GM12872 (cell line): ENCODE measurements at regions not wholly inside any gene's neighbourhood (a gene's known extent, or its start where the extent isn't known, plus 50 kb on each side); places are given as distances from the start of the nearest gene placed in this dataset.

Source experiments
- CTCF ChIP-seq: IDR thresholded peaks from 3 replicates; pipeline ENCODE4 v1.5.1; 2011; ENCODE audit warnings: low read depth, mild to moderate bottlenecking, low read length, moderate library complexity; ENCODE audit not compliant: insufficient read depth

- TF ChIP-seq CTCF: no peak
Measured at GRCh38 chr4:100906973-100907372, 389.2 kb upstream of the EMCN start.

GRCh38 chr4:100900134-100900533 is 382.3 kb upstream of the EMCN start:
- TF ChIP-seq CTCF: no peak

- no peak for TF ChIP-seq CTCF
Measured at GRCh38 chr4:100898844-100899243, 381.0 kb upstream of the EMCN start.

- TF ChIP-seq CTCF: no peak
Measured at GRCh38 chr4:100895556-100896197, 377.9 kb upstream of the EMCN start.

GRCh38 chr4:100894339-100894870 is 376.6 kb upstream of the EMCN start:
- no peak for TF ChIP-seq CTCF

GRCh38 chr4:100891808-100892207 is 374.0 kb upstream of the EMCN start:
- no peak for TF ChIP-seq CTCF

- no peak for TF ChIP-seq CTCF
Measured at GRCh38 chr4:100889898-100890297, 372.1 kb upstream of the EMCN start.
